Activated T-helper 17 cell treated with anti-CD3 and anti-CD28 coated beads, Interleukin-2, amount 50 U/mL, for 72 hours (primary cell): ENCODE measurements at regions not wholly inside any gene's neighbourhood (a gene's known extent, or its start where the extent isn't known, plus 50 kb on each side); places are given as distances from the start of the nearest gene placed in this dataset.

Source experiments
- ATAC-seq: fragments of 150-1000 bp; cut with Tn5 transposase; replicated peaks from 2 replicates; pipeline ENCODE4 v1.10.0; 2021; ENCODE audit warnings: mild to moderate bottlenecking, moderate library complexity
- H3K27ac Mint-ChIP-seq: one replicate; pipeline ENCODE4 v1.8.0; 2022; ENCODE audit warnings: mixed read lengths
- H3K27me3 Mint-ChIP-seq: one replicate; pipeline ENCODE4 v1.8.0; 2022; ENCODE audit warnings: mixed read lengths
- H3K36me3 Mint-ChIP-seq: one replicate; pipeline ENCODE4 v1.8.0; 2022; ENCODE audit warnings: low read depth, mild to moderate bottlenecking, mixed read lengths
- H3K4me1 Mint-ChIP-seq: one replicate; pipeline ENCODE4 v1.8.0; 2022; ENCODE audit warnings: mixed read lengths
- H3K4me3 Mint-ChIP-seq: one replicate; pipeline ENCODE4 v1.8.0; 2022; ENCODE audit warnings: mild to moderate bottlenecking, mixed read lengths
- H3K9me3 Mint-ChIP-seq: one replicate; pipeline ENCODE4 v1.8.0; 2022; ENCODE audit warnings: mixed read lengths

- Mint-ChIP-seq H3K36me3 (no peaks in the 10 kb centered on the region), H3K27me3 (no peaks in the 10 kb centered on the region), H3K9me3 (no peaks in the 10 kb centered on the region), H3K4me3 (no peak overlapping the region), H3K4me1 (no peaks in the 10 kb centered on the region), H3K27ac (no peak overlapping the region)
- ATAC-seq: no peak
Measured at GRCh38 chr3:21140785-21141184, 610.2 kb downstream of the ZNF385D start.

GRCh38 chr3:21138085-21138484, 612.9 kb downstream of the ZNF385D start:
- H3K36me3 Mint-ChIP-seq: no peaks in the 10 kb centered on the region
- ATAC-seq: no peak
- H3K4me1 Mint-ChIP-seq: no peaks in the 10 kb centered on the region
- no peak overlapping the region for H3K4me3 Mint-ChIP-seq
- no peaks in the 10 kb centered on the region for H3K27me3 Mint-ChIP-seq
- no peaks in the 10 kb centered on the region for H3K9me3 Mint-ChIP-seq
- no peak overlapping the region for H3K27ac Mint-ChIP-seq

GRCh38 chr3:21132896-21133295, 618.1 kb downstream of the ZNF385D start:
- Mint-ChIP-seq H3K27me3 (no peaks in the 10 kb centered on the region), H3K36me3 (no peaks in the 10 kb centered on the region), H3K4me1 (no peaks in the 10 kb centered on the region), H3K9me3 (peaks cover 6% of the 10 kb centered on the region), H3K27ac (no peak overlapping the region), H3K4me3 (no peak overlapping the region)
- no peak for ATAC-seq

GRCh38 chr3:21120826-21121225, 630.2 kb downstream of the ZNF385D start:
- Mint-ChIP-seq H3K27ac (no peak overlapping the region), H3K4me3 (no peak overlapping the region), H3K27me3 (no peaks in the 10 kb centered on the region), H3K4me1 (no peaks in the 10 kb centered on the region), H3K9me3 (peaks cover 20% of the 10 kb centered on the region), H3K36me3 (no peaks in the 10 kb centered on the region)
- ATAC-seq: no peak

DNA sequence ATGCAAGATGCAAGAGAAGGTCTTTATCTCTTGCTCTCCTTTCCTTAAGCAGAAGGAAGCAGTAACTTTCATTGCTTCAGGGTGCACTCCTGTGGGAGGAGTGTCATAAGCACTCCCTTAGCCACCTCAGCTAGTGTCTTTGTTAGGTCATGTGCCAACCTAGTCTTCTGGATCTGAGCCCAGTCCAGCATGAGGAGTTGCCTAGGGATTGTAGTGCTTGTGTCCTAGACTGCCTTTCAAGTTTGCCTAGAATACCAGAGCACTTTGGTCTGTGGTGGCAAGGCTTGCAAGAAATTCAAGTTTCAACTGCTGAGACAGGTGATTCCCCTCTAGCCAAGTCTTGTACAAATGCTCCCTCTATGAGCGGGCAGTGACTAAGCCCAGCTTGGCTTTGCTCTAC, 633.6 kb downstream of the ZNF385D start:
- Mint-ChIP-seq H3K4me3 (no peak overlapping the region), H3K27ac (no peak overlapping the region), H3K27me3 (no peaks in the 10 kb centered on the region), H3K4me1 (no peaks in the 10 kb centered on the region), H3K36me3 (no peaks in the 10 kb centered on the region), H3K9me3 (peaks cover 25% of the 10 kb centered on the region)
- ATAC-seq: no peak

DNA sequence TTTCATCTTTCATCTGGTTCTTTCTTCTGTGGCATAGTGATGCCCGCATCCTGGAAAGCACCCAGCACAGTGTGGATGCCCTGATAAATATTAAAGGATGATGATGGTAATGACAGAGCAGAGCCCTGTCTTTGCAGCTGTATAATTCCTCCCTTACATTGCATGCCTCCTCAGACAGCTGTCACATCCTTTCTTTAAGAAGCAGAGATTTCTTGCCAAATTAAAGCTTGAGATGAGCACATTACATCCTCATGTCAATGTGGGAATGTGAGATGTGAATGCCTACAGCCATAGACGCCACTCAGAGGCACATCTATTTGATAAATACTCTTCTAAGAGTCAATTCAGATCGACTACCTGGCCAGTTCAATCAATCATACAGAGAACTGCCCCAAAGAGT, 642.0 kb downstream of the ZNF385D start:
- Mint-ChIP-seq H3K4me3 (no peak overlapping the region), H3K27ac (no peak overlapping the region), H3K27me3 (no peaks in the 10 kb centered on the region), H3K36me3 (no peaks in the 10 kb centered on the region), H3K9me3 (peaks cover 25% of the 10 kb centered on the region), H3K4me1 (no peaks in the 10 kb centered on the region)
- ATAC-seq: no peak

GRCh38 chr3:21105784-21106183, 645.2 kb downstream of the ZNF385D start:
- H3K4me1 Mint-ChIP-seq: no peaks in the 10 kb centered on the region

GRCh38 chr3:21100656-21101359, 650.2 kb downstream of the ZNF385D start:
- Mint-ChIP-seq H3K9me3 (peaks cover 23% of the 10 kb centered on the region), H3K27ac (no peak overlapping the region), H3K4me1 (no peaks in the 10 kb centered on the region), H3K36me3 (no peaks in the 10 kb centered on the region), H3K27me3 (no peaks in the 10 kb centered on the region), H3K4me3 (no peak overlapping the region)
- no peak for ATAC-seq

More at GRCh38 chr3:21105784-21106183, 645.2 kb downstream of the ZNF385D start:
- H3K27ac Mint-ChIP-seq: no peak overlapping the region
- no peak overlapping the region for H3K4me3 Mint-ChIP-seq
- H3K36me3 Mint-ChIP-seq: no peaks in the 10 kb centered on the region
- H3K9me3 Mint-ChIP-seq: peaks cover 28% of the 10 kb centered on the region
- no peaks in the 10 kb centered on the region for H3K27me3 Mint-ChIP-seq
- no peak for ATAC-seq

DNA sequence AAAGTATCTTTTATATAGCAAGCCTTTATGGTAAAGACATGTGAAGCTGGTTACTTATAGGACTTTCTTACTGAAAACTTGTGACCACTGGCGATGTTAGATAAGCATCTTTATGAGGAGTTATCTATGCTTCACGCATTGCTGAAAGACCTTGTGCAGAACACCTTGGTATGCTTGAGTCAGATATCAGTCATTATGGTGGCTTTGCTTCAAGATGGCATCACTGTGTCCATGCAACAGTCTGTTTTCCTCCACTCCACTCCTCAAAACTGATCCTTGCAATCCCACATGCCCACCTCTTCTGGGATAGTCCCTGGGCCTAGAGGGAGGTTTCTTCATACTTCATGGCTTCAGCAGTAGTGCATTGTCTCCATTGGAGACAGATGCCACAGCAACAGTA, 656.3 kb downstream of the ZNF385D start:
- H3K4me1 Mint-ChIP-seq: no peaks in the 10 kb centered on the region
- no peak overlapping the region for H3K27ac Mint-ChIP-seq
- H3K36me3 Mint-ChIP-seq: no peaks in the 10 kb centered on the region
- H3K9me3 Mint-ChIP-seq: peaks cover 7% of the 10 kb centered on the region
- H3K4me3 Mint-ChIP-seq: no peak overlapping the region
- H3K27me3 Mint-ChIP-seq: no peaks in the 10 kb centered on the region
- ATAC-seq: no peak

GRCh38 chr3:21073561-21073960, 677.4 kb downstream of the ZNF385D start:
- Mint-ChIP-seq H3K36me3 (no peaks in the 10 kb centered on the region), H3K27me3 (no peaks in the 10 kb centered on the region), H3K9me3 (peaks cover 18% of the 10 kb centered on the region), H3K27ac (no peak overlapping the region), H3K4me1 (no peaks in the 10 kb centered on the region), H3K4me3 (no peak overlapping the region)
- ATAC-seq: no peak

GRCh38 chr3:21067031-21067813, 683.8 kb downstream of the ZNF385D start:
- ATAC-seq: no peak
- no peak overlapping the region for H3K27ac Mint-ChIP-seq
- no peak overlapping the region for H3K4me3 Mint-ChIP-seq
- H3K36me3 Mint-ChIP-seq: no peaks in the 10 kb centered on the region
- no peaks in the 10 kb centered on the region for H3K4me1 Mint-ChIP-seq
- peaks cover 4% of the 10 kb centered on the region for H3K9me3 Mint-ChIP-seq
- H3K27me3 Mint-ChIP-seq: no peaks in the 10 kb centered on the region

DNA sequence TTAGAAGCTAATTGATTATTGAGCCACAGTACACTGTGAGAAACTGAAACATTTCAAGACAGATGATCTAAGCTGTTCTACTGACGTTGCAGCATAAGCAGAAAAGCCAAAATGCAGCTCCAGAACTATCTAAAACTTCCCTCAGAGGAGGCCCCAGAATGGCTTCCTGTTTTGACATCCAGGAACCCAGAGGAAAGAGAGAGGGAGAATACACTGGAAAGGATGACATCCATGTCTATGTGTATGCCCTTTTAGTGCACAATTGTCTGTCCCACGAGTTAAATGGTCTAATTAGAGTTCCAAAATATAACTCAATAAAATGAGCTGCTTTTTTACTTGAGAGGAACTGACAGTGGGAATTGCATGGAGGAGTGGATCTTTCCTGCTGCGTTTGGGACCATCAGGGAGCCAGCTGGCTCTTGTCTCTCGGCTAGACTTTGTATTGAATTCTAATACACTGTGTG, 688.1 kb downstream of the ZNF385D start:
- Mint-ChIP-seq H3K4me1 (no peaks in the 10 kb centered on the region), H3K27me3 (no peaks in the 10 kb centered on the region), H3K9me3 (no peaks in the 10 kb centered on the region), H3K27ac (no peak overlapping the region), H3K36me3 (no peaks in the 10 kb centered on the region), H3K4me3 (no peak overlapping the region)
- no peak for ATAC-seq

- Mint-ChIP-seq H3K27me3 (no peaks in the 10 kb centered on the region), H3K36me3 (no peaks in the 10 kb centered on the region), H3K9me3 (peaks cover 12% of the 10 kb centered on the region), H3K4me3 (no peak overlapping the region), H3K27ac (no peak overlapping the region), H3K4me1 (no peaks in the 10 kb centered on the region)
- ATAC-seq: no peak
Measured at GRCh38 chr3:21059404-21059803, 691.6 kb downstream of the ZNF385D start.

GRCh38 chr3:21056293-21056692, 694.7 kb downstream of the ZNF385D start:
- H3K27me3 Mint-ChIP-seq: no peaks in the 10 kb centered on the region
- no peak for ATAC-seq
- no peak overlapping the region for H3K27ac Mint-ChIP-seq
- H3K36me3 Mint-ChIP-seq: no peaks in the 10 kb centered on the region
- no peaks in the 10 kb centered on the region for H3K4me1 Mint-ChIP-seq
- H3K9me3 Mint-ChIP-seq: peaks cover 12% of the 10 kb centered on the region
- H3K4me3 Mint-ChIP-seq: no peak overlapping the region

- H3K36me3 Mint-ChIP-seq: no peaks in the 10 kb centered on the region
- H3K4me1 Mint-ChIP-seq: no peaks in the 10 kb centered on the region
- no peak overlapping the region for H3K27ac Mint-ChIP-seq
Measured at GRCh38 chr3:21055015-21055414, 696.0 kb downstream of the ZNF385D start.

More at GRCh38 chr3:21055015-21055414, 696.0 kb downstream of the ZNF385D start:
- Mint-ChIP-seq H3K9me3 (peaks cover 17% of the 10 kb centered on the region), H3K4me3 (no peak overlapping the region), H3K27me3 (no peaks in the 10 kb centered on the region)
- ATAC-seq: no peak
